ENCODE measurements at regions not wholly inside any gene's neighbourhood (a gene's known extent, or its start where the extent isn't known, plus 50 kb on each side); places are given as distances from the start of the nearest gene placed in this dataset.

DNA sequence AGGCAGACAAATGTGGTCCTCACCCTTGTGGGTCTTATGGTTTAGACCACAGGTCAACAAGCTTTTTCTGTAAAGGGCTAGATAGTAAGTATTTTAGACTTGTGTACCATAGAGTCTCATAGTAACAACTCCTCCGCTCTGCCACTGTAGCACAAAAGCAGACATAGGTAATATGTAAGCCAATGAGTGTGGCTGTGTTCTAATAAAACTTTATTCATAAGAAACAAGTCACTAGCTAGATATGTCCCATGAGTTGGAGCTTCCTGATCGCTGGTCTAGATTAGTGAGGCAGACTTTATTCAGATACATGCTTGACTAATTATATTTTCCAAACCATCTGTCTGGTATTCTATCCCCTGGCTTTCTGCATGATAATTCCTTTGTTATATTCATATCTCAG, 196.4 kb upstream of the TSHZ2 start:
- ChIA-PET CTCF (no interaction called here), RAD21 (ENCODE audit: low non-redundant PET in 1 of 2, low total read pairs in 2 of 2, uncharacterized antibody in 2 of 2, unreplicated experiment in 2 of 2) (no interaction called here), POLR2A (interaction anchor here (1.2 kb wide), 1 partner anchor 10 kb away, joined by 3 read pairs; no protein-coding TSS in a partner anchor)
- no peaks in the 10 kb centered on the region for H4K20me1 ChIP-seq (ENCODE audit: insufficient read depth)
- H3K4me2 ChIP-seq (ENCODE audit: low read length) = no peak overlapping the region
- H3K36me3 ChIP-seq (ENCODE audit: control insufficient read depth in 1 of 2, insufficient read depth in 2 of 2, low read length in 2 of 2) = no peaks in the 10 kb centered on the region
- no peak overlapping the region for H3K27ac ChIP-seq (ENCODE audit: low read depth, low read length)
- intact Hi-C loops (cut with micrococcal nuclease) = no loop called here
- no peaks in the 10 kb centered on the region for H3K27me3 ChIP-seq (ENCODE audit: insufficient read depth, low read length)
- H3K4me3 ChIP-seq (replicated peaks in 1 of 2; ENCODE audit: low read depth in 1 of 2, low read length in 2 of 2) = no peak overlapping the region
- H3K9ac ChIP-seq (ENCODE audit: low read length) = no peak overlapping the region
- ATAC-seq (no peak), DNase-seq (ENCODE audit: low read depth, low spot score) (no peak)
- no TSS peak for BruUV-seq (replicated peaks)
- TF ChIP-seq TCF7L2 (IDR thresholded peaks at IDR 0.05; ENCODE audit: borderline replicate concordance, extremely low read depth, insufficient read depth, insufficient read length) (no peak), JUND (IDR thresholded peaks at IDR 0.05) (no peak), SRF (IDR thresholded peaks at IDR 0.05; ENCODE audit: low read depth) (no peak)
- TF ChIP-seq, protein P1, sequence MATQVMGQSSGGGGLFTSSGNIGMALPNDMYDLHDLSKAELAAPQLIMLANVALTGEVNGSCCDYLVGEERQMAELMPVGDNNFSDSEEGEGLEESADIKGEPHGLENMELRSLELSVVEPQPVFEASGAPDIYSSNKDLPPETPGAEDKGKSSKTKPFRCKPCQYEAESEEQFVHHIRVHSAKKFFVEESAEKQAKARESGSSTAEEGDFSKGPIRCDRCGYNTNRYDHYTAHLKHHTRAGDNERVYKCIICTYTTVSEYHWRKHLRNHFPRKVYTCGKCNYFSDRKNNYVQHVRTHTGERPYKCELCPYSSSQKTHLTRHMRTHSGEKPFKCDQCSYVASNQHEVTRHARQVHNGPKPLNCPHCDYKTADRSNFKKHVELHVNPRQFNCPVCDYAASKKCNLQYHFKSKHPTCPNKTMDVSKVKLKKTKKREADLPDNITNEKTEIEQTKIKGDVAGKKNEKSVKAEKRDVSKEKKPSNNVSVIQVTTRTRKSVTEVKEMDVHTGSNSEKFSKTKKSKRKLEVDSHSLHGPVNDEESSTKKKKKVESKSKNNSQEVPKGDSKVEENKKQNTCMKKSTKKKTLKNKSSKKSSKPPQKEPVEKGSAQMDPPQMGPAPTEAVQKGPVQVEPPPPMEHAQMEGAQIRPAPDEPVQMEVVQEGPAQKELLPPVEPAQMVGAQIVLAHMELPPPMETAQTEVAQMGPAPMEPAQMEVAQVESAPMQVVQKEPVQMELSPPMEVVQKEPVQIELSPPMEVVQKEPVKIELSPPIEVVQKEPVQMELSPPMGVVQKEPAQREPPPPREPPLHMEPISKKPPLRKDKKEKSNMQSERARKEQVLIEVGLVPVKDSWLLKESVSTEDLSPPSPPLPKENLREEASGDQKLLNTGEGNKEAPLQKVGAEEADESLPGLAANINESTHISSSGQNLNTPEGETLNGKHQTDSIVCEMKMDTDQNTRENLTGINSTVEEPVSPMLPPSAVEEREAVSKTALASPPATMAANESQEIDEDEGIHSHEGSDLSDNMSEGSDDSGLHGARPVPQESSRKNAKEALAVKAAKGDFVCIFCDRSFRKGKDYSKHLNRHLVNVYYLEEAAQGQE (IDR thresholded peaks at IDR 0.05; ENCODE audit: low read depth) = no peak
- H3K79me2 ChIP-seq (ENCODE audit: insufficient read depth, low read length) = no peaks in the 10 kb centered on the region
- H3K9me3 ChIP-seq (ENCODE audit: control insufficient read depth in 1 of 2, insufficient read depth in 1 of 2, low read depth in 1 of 2, low read length in 2 of 2) = peaks cover 0 to 24% of the 10 kb centered on the region in 2 experiments; a peak in 2 of 4 replicates
- no peaks in the 10 kb centered on the region for H3K9me2 ChIP-seq (ENCODE audit: insufficient read depth)
- H2AFZ ChIP-seq (ENCODE audit: low read depth, low read length, poor library complexity, severe bottlenecking) = no peak overlapping the region
- H3K4me1 ChIP-seq (ENCODE audit: control insufficient read depth in 1 of 2, insufficient read depth in 2 of 2, low read length in 2 of 2) = no peaks in the 10 kb centered on the region

DNA sequence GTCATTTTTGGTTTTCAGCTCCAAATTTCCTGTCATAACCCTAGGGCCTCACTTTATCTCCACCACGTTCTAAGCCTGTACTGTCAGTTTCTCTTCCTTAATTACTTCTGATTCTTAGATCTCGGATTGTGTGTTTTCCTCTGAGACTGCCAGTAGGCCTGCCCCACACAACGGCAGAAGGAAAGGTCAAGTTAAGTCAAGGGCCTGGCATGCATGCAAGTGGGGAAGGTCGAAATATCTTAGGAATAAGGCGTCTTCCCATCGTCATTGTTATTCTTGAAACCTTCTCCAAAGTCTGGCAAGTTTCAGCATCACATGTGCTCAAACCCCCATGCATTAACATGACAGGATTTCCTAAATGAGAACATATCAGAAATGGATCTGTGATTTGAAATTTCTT, 203.5 kb upstream of the TSHZ2 start:
- Histone ChIP-seq H3K27me3 (ENCODE audit: insufficient read depth, low read length) (no peaks in the 10 kb centered on the region), H3K9me2 (ENCODE audit: insufficient read depth) (no peaks in the 10 kb centered on the region), H3K4me2 (ENCODE audit: low read length) (no peak overlapping the region), H3K36me3 (ENCODE audit: control insufficient read depth in 1 of 2, insufficient read depth in 2 of 2, low read length in 2 of 2) (no peaks in the 10 kb centered on the region), H4K20me1 (ENCODE audit: insufficient read depth) (no peaks in the 10 kb centered on the region), H3K9me3 (ENCODE audit: control insufficient read depth in 1 of 2, insufficient read depth in 1 of 2, low read depth in 1 of 2, low read length in 2 of 2) (peaks cover 0 to 18% of the 10 kb centered on the region in 2 experiments; a peak in 1 of 4 replicates), H3K4me1 (ENCODE audit: control insufficient read depth in 1 of 2, insufficient read depth in 2 of 2, low read length in 2 of 2) (no peaks in the 10 kb centered on the region), H3K79me2 (ENCODE audit: insufficient read depth, low read length) (no peaks in the 10 kb centered on the region), H3K4me3 (replicated peaks in 1 of 2; ENCODE audit: low read depth in 1 of 2, low read length in 2 of 2) (no peak overlapping the region), H3K27ac (ENCODE audit: low read depth, low read length) (no peak overlapping the region), H3K9ac (ENCODE audit: low read length) (no peak overlapping the region), H2AFZ (ENCODE audit: low read depth, low read length, poor library complexity, severe bottlenecking) (no peak overlapping the region)
- DNase-seq (ENCODE audit: low read depth, low spot score) (no peak), ATAC-seq (no peak)
- POLR2A ChIA-PET = no interaction called here
- CTCF ChIA-PET = no interaction called here
- no TSS peak for BruUV-seq (replicated peaks)
- RAD21 ChIA-PET (ENCODE audit: low non-redundant PET in 1 of 2, low total read pairs in 2 of 2, uncharacterized antibody in 2 of 2, unreplicated experiment in 2 of 2) = no interaction called here
- intact Hi-C loops (cut with micrococcal nuclease) = no loop called here
- TF ChIP-seq EGR1 (IDR thresholded peaks at IDR 0.05; ENCODE audit: low read depth) (no peak), ELF1 (IDR thresholded peaks at IDR 0.05; ENCODE audit: borderline replicate concordance, low read depth) (no peak)
- TF ChIP-seq, protein P2, sequence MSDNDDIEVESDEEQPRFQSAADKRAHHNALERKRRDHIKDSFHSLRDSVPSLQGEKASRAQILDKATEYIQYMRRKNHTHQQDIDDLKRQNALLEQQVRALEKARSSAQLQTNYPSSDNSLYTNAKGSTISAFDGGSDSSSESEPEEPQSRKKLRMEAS (IDR thresholded peaks at IDR 0.05) = no peak

All from HCT116 (cell line).